Endothelial cell of umbilical vein (primary cell): ENCODE measurements at regions not wholly inside any gene's neighbourhood (a gene's known extent, or its start where the extent isn't known, plus 50 kb on each side); places are given as distances from the start of the nearest gene placed in this dataset.

ENCODE experiments used
- BruUV-seq: library from RNA; stranded (reverse); fragments of 400-500 nt; replicated peaks from 2 replicates; lab custom pipeline; 2021; lab: Mats Ljungman, UMichigan
- CTCF ChIA-PET: fragments of 300-600, 350-600 bp; sonication (Branson Sonifier 250); formaldehyde crosslinking; loops from one replicate; lab custom pipeline; 2021; ENCODE audit warnings: antibody characterized with exemption, inconsistent platforms; lab: Charles Lee
- POLR2A ChIA-PET: fragments of 300-600, 350-600 bp; sonication (Branson Sonifier 250); formaldehyde crosslinking; loops from one replicate; lab custom pipeline; 2021; ENCODE audit warnings: antibody characterized with exemption, inconsistent platforms; lab: Charles Lee
- DNase-seq: peaks from one replicate; pipeline ENCODE4 v3.0.0-alpha.2; 2011; ENCODE audit warnings: low read depth, low spot score
- FAIRE-seq: peaks from 2 replicates; lab custom pipeline; 2011; peaks lifted over from hg19 to GRCh38; lab: Jason Lieb, UNC
- H2AFZ ChIP-seq: 2 replicates; pipeline ENCODE4 v1.6.0; 2012; ENCODE audit warnings: low read depth, low read length, control low read depth, inconsistent platforms
- H3K27ac ChIP-seq: 2 replicates; pipeline ENCODE4 v1.5.1; 2011; ENCODE audit warnings: low read depth, mild to moderate bottlenecking, control low read depth, low read length, moderate library complexity; ENCODE audit not compliant: insufficient read depth
- H3K27me3 ChIP-seq, 2 experiments: 2 replicates each; pipeline versions ENCODE4 v1.6.0 to v1.6.1; 2011; ENCODE audit warnings: low read length in 2 of 2, mixed read lengths in 1 of 2; ENCODE audit not compliant: control insufficient read depth in 2 of 2, insufficient read depth in 2 of 2
- H3K36me3 ChIP-seq, 2 experiments: 2 replicates in 1 of 2; 3 replicates in 1 of 2; pipeline ENCODE4 v1.5.1; 2011; ENCODE audit warnings: low read length in 2 of 2, mild to moderate bottlenecking in 1 of 2, moderate library complexity in 1 of 2; ENCODE audit not compliant: control insufficient read depth in 2 of 2, insufficient read depth in 2 of 2; ENCODE audit errors: extremely low read depth in 1 of 2
- H3K4me1 ChIP-seq: 3 replicates; pipeline ENCODE4 v1.5.1; 2011; ENCODE audit warnings: mild to moderate bottlenecking, low read length; ENCODE audit not compliant: control insufficient read depth, insufficient read depth; ENCODE audit errors: extremely low read depth
- H3K4me2 ChIP-seq: 2 replicates; pipeline ENCODE4 v1.6.1; 2011; ENCODE audit warnings: low read length, control low read depth, mixed read lengths; ENCODE audit not compliant: insufficient read depth
- H3K4me3 ChIP-seq, 3 experiments: fragments of 200-600 bp in 1 of 3; sonication (generic), shearing (Covaris generic) in 1 of 3; replicated peaks in 1 of 3; 2 replicates each; pipeline ENCODE4 v1.5.1; 2011 to 2016; ENCODE audit warnings: control low read depth in 3 of 3, low read length in 3 of 3, mild to moderate bottlenecking in 2 of 3, inconsistent platforms in 1 of 3, low read depth in 1 of 3, moderate library complexity in 1 of 3; ENCODE audit not compliant: insufficient read depth in 1 of 3
- H3K79me2 ChIP-seq: 2 replicates; pipeline ENCODE4 v1.6.0; 2012; ENCODE audit warnings: low read length, inconsistent platforms; ENCODE audit not compliant: control insufficient read depth, insufficient read depth
- H3K9ac ChIP-seq: replicated peaks from 2 replicates; pipeline ENCODE3; 2011; ENCODE audit warnings: low read length, control low read depth; ENCODE audit not compliant: insufficient read depth; ENCODE audit errors: extremely low read depth
- H3K9me1 ChIP-seq: replicated peaks from 3 replicates; pipeline ENCODE4 v1.6.0; 2011; ENCODE audit warnings: mild to moderate bottlenecking, low read length; ENCODE audit not compliant: control insufficient read depth, insufficient read depth; ENCODE audit errors: extremely low read depth
- H3K9me3 ChIP-seq: replicated peaks from 2 replicates; pipeline ENCODE4 v1.5.1; 2012; ENCODE audit warnings: low read length, inconsistent platforms; ENCODE audit not compliant: control insufficient read depth, insufficient read depth
- H4K20me1 ChIP-seq: replicated peaks from 2 replicates; pipeline ENCODE3; 2011; ENCODE audit warnings: mild to moderate bottlenecking, low read length; ENCODE audit not compliant: control insufficient read depth, insufficient read depth; ENCODE audit errors: extremely low read depth
- CTCF ChIP-seq, 2 donors: IDR thresholded peaks; 1 replicate in 1 of 2; 2 replicates in 1 of 2; pipeline ENCODE4 v1.5.1; 2011; ENCODE audit warnings: low read length in 2 of 2, mild to moderate bottlenecking in 2 of 2, moderate library complexity in 2 of 2, control low read depth in 1 of 2, inconsistent platforms in 1 of 2, low read depth in 1 of 2; ENCODE audit not compliant: insufficient read depth in 1 of 2; ENCODE audit errors: extremely low read depth in 1 of 2
- EZH2 ChIP-seq: IDR thresholded peaks from 2 replicates; pipeline ENCODE4 v1.6.1; 2012; ENCODE audit warnings: borderline replicate concordance, low read depth, mild to moderate bottlenecking, moderate library complexity, low read length, inconsistent platforms; ENCODE audit not compliant: severe bottlenecking
- FOS ChIP-seq: IDR thresholded peaks from 2 replicates; pipeline ENCODE4 v1.6.1; 2011; ENCODE audit warnings: mild to moderate bottlenecking, low read length, moderate library complexity, borderline replicate concordance; ENCODE audit not compliant: insufficient read depth
- GATA2 ChIP-seq: IDR thresholded peaks from 2 replicates; pipeline ENCODE4 v1.7.0; 2011; ENCODE audit warnings: low read depth, mild to moderate bottlenecking, moderate library complexity, mixed read lengths, low read length; ENCODE audit not compliant: insufficient read length, insufficient read depth
- JUN ChIP-seq: IDR thresholded peaks from 2 replicates; pipeline ENCODE4 v1.6.1; 2011; ENCODE audit warnings: borderline replicate concordance, low read depth; ENCODE audit not compliant: insufficient read length, insufficient read depth
- MYC ChIP-seq: IDR thresholded peaks from one replicate; pipeline ENCODE4 v1.6.1; 2011; ENCODE audit warnings: mild to moderate bottlenecking, low read depth, low read length
- POLR2A ChIP-seq: IDR thresholded peaks from 2 replicates; pipeline ENCODE4 v1.6.1; 2012; ENCODE audit warnings: low read depth, mild to moderate bottlenecking, control low read depth, low read length
- POLR2AphosphoS5 ChIP-seq: IDR thresholded peaks from 2 replicates; pipeline ENCODE4 v1.6.1; 2012; ENCODE audit warnings: low read depth, mild to moderate bottlenecking, control low read depth, low read length, moderate library complexity; ENCODE audit not compliant: insufficient read depth
- dilution Hi-C: fragments of 300-500 bp; cut with MboI; formaldehyde crosslinking; loops from one replicate; pipeline ENCODE4 v1.15.0; 2019; ENCODE audit warnings: low sequenced_read_pairs; ENCODE audit not compliant: extremely low pct_ligation_motif_present
- intact Hi-C: fragments of 100-400 bp; cut with micrococcal nuclease; formaldehyde crosslinking; loops from one replicate; pipeline ENCODE4 v1.10.0; 2022
- TF ChIP-seq, protein P1 (sequence below): IDR thresholded peaks from 2 replicates; pipeline ENCODE4 v1.6.1; 2011; ENCODE audit not compliant: insufficient read depth, insufficient read length

DNA sequence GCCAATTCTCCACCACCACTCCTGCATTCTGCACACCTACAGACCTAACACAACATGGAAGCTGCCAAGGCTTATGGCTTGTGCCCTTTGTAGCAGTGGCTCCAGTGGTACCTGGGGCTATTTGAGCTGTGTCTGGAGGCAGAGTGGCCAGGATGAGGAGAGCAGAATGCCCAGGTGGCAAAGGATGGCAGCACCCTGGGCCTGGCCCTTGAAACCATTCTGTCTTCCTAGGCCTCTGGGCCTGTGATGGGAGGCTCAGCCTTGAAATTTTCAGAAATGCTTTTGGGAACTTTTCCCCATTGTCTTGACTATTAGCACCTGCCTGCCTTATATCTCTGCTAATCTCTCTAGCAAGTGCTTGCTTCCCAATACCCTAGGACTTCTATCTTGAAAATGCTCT is 241.7 kb downstream of the TMEM167A start:
- Histone ChIP-seq H3K9me1 (no peaks in the 10 kb centered on the region), H3K36me3 (no peaks in the 10 kb centered on the region), H3K9ac (no peak overlapping the region), H2AFZ (no peak overlapping the region), H3K9me3 (no peaks in the 10 kb centered on the region), H3K27me3 (peaks cover 0 to 2% of the 10 kb centered on the region in 2 experiments), H3K4me3 (no peak overlapping the region), H4K20me1 (no peaks in the 10 kb centered on the region), H3K79me2 (no peaks in the 10 kb centered on the region), H3K4me2 (no peak overlapping the region), H3K27ac (no peak overlapping the region), H3K4me1 (no peaks in the 10 kb centered on the region)
- TF ChIP-seq CTCF (IDR thresholded peaks at IDR 0.05; ENCODE audit: extremely low read depth in 1 of 2, insufficient read depth in 1 of 2, low read depth in 1 of 2, low read length in 2 of 2) (no peak), JUN (no peak), MYC (no peak), EZH2 (no peak), POLR2A (no peak), POLR2AphosphoS5 (no peak), FOS (no peak), GATA2 (no peak)
- TF ChIP-seq, protein P1, sequence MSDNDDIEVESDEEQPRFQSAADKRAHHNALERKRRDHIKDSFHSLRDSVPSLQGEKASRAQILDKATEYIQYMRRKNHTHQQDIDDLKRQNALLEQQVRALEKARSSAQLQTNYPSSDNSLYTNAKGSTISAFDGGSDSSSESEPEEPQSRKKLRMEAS = no peak
- DNase-seq = no peak
- dilution Hi-C loops (no loop called here), intact Hi-C loops (no loop called here)
- no TSS peak for BruUV-seq
- POLR2A ChIA-PET = no interaction called here
- CTCF ChIA-PET = no interaction called here
- no peak for FAIRE-seq
